Liver (tissue), 8 donors: ENCODE measurements at regions not wholly inside any gene's neighbourhood (a gene's known extent, or its start where the extent isn't known, plus 50 kb on each side); places are given as distances from the start of the nearest gene placed in this dataset.

Experiments
- DNase-seq: peaks from one replicate; pipeline ENCODE4 v3.0.0-alpha.2; 2017; ENCODE audit warnings: low spot score
- H3K27ac ChIP-seq, 2 donors: one replicate each; pipeline ENCODE4 v1.7.0; 2013; ENCODE audit warnings: inconsistent platforms in 2 of 2, low read length in 2 of 2, control low read depth in 1 of 2, low read depth in 1 of 2, mild to moderate bottlenecking in 1 of 2
- H3K27me3 ChIP-seq, 4 donors: one replicate each; pipeline versions ENCODE4 v1.6.1 to v1.7.0; 2013; ENCODE audit warnings: low read length in 3 of 4, inconsistent platforms in 1 of 4, mild to moderate bottlenecking in 1 of 4, moderate library complexity in 1 of 4; ENCODE audit not compliant: control insufficient read depth in 4 of 4, insufficient read depth in 4 of 4
- H3K36me3 ChIP-seq, 4 donors: one replicate each; pipeline versions ENCODE4 v1.6.1 to v1.7.0; 2013; ENCODE audit warnings: low read length in 3 of 4, mild to moderate bottlenecking in 3 of 4, low read depth in 1 of 4, moderate library complexity in 1 of 4; ENCODE audit not compliant: control insufficient read depth in 4 of 4, insufficient read depth in 3 of 4
- H3K4me1 ChIP-seq, 4 donors: one replicate each; pipeline versions ENCODE4 v1.6.1 to v1.7.0; 2013; ENCODE audit warnings: low read length in 3 of 4, mild to moderate bottlenecking in 3 of 4, moderate library complexity in 1 of 4; ENCODE audit not compliant: control insufficient read depth in 4 of 4, insufficient read depth in 4 of 4
- H3K4me3 ChIP-seq, 3 donors: one replicate each; pipeline versions ENCODE4 v1.6.1 to v1.7.0; 2013; ENCODE audit warnings: low read length in 3 of 3, control low read depth in 1 of 3, low read depth in 1 of 3, mild to moderate bottlenecking in 1 of 3
- H3K9ac ChIP-seq, 2 donors: one replicate each; pipeline ENCODE4 v1.7.0; 2013; ENCODE audit warnings: low read length in 2 of 2, mild to moderate bottlenecking in 2 of 2, moderate library complexity in 2 of 2, control low read depth in 1 of 2, low read depth in 1 of 2
- H3K9me3 ChIP-seq, 4 donors: one replicate each; pipeline versions ENCODE4 v1.6.1 to v1.7.0; 2013; ENCODE audit warnings: low read length in 3 of 4; ENCODE audit not compliant: control insufficient read depth in 4 of 4
- EGR1 ChIP-seq, 2 donors: IDR thresholded peaks; 2 replicates each; pipeline ENCODE4 v1.6.1; 2016 to 2018; ENCODE audit warnings: antibody characterized with exemption in 2 of 2, low read depth in 2 of 2
- FOXA1 ChIP-seq: IDR thresholded peaks from 2 replicates; pipeline ENCODE4 v1.6.1; 2016; ENCODE audit warnings: antibody characterized with exemption
- FOXA2 ChIP-seq: IDR thresholded peaks from 2 replicates; pipeline ENCODE4 v1.6.1; 2016; ENCODE audit warnings: antibody characterized with exemption
- GABPA ChIP-seq, 2 donors: IDR thresholded peaks in 1 of 2; conservative IDR thresholded peaks in 1 of 2; 2 replicates each; pipeline ENCODE4 v1.6.1; 2016; ENCODE audit warnings: antibody characterized with exemption in 2 of 2, mild to moderate bottlenecking in 1 of 2, moderate library complexity in 1 of 2
- HNF4A ChIP-seq, 2 donors: conservative IDR thresholded peaks; 2 replicates each; pipeline ENCODE4 v1.6.1; 2016; ENCODE audit warnings: antibody characterized with exemption in 2 of 2, mild to moderate bottlenecking in 2 of 2
- HNF4G ChIP-seq: IDR thresholded peaks from 2 replicates; pipeline ENCODE4 v1.6.1; 2016; ENCODE audit warnings: antibody characterized with exemption
- JUND ChIP-seq, 2 donors: IDR thresholded peaks; 2 replicates each; pipeline ENCODE4 v1.6.1; 2016; ENCODE audit warnings: antibody characterized with exemption in 2 of 2
- NR2F2 ChIP-seq: IDR thresholded peaks from 2 replicates; pipeline ENCODE4 v1.6.1; 2016; ENCODE audit warnings: antibody characterized with exemption
- RAD21 ChIP-seq, 2 donors: IDR thresholded peaks; 2 replicates each; pipeline ENCODE4 v1.6.1; 2016; ENCODE audit warnings: antibody characterized with exemption in 2 of 2, mild to moderate bottlenecking in 2 of 2
- RXRA ChIP-seq, 2 donors: IDR thresholded peaks; 2 replicates each; pipeline ENCODE4 v1.6.1; 2017 to 2018; ENCODE audit warnings: antibody characterized with exemption in 2 of 2, mild to moderate bottlenecking in 1 of 2
- SP1 ChIP-seq: IDR thresholded peaks from 2 replicates; pipeline ENCODE4 v1.6.1; 2018; ENCODE audit warnings: antibody characterized with exemption, mild to moderate bottlenecking
- TAF1 ChIP-seq: conservative IDR thresholded peaks from 2 replicates; pipeline ENCODE4 v1.6.1; 2016; ENCODE audit warnings: antibody characterized with exemption, mild to moderate bottlenecking
- YY1 ChIP-seq: IDR thresholded peaks from 2 replicates; pipeline ENCODE4 v1.6.1; 2016; ENCODE audit warnings: antibody characterized with exemption, mild to moderate bottlenecking
- WGBS: extraction: QIAGEN DNeasy Blood & Tissue Kit; methylation state at CpG from one replicate; pipeline ENCODE4 v1.1.7; 2013; 5-methylcytosine and 5-hydroxymethylcytosine counted together
- TF ChIP-seq, protein P1 (sequence below): IDR thresholded peaks from 2 replicates; pipeline ENCODE4 v1.6.1; 2016; ENCODE audit warnings: antibody characterized with exemption
- TF ChIP-seq, protein P2 (sequence below): IDR thresholded peaks from 2 replicates; pipeline ENCODE4 v1.6.1; 2016; ENCODE audit warnings: antibody characterized with exemption, mild to moderate bottlenecking
- TF ChIP-seq, protein P3 (sequence below): IDR thresholded peaks from 2 replicates; pipeline ENCODE4 v1.6.1; 2016; ENCODE audit warnings: antibody characterized with exemption
- TF ChIP-seq, protein P4 (sequence below): IDR thresholded peaks from 2 replicates; pipeline ENCODE4 v1.6.1; 2016; ENCODE audit warnings: antibody characterized with exemption
- TF ChIP-seq, protein P5 (sequence below): fragments of 150-350 bp; IDR thresholded peaks from 2 replicates; pipeline ENCODE4 v1.5.1; 2017; ENCODE audit warnings: improper control_type of control experiment, low read depth, low read length; ENCODE audit not compliant: missing input control
- donor health status: healthy.
- donor health status: healthy.
- donor health status: healthy.
- donor health status: healthy.
- donor health status: healthy.

DNA sequence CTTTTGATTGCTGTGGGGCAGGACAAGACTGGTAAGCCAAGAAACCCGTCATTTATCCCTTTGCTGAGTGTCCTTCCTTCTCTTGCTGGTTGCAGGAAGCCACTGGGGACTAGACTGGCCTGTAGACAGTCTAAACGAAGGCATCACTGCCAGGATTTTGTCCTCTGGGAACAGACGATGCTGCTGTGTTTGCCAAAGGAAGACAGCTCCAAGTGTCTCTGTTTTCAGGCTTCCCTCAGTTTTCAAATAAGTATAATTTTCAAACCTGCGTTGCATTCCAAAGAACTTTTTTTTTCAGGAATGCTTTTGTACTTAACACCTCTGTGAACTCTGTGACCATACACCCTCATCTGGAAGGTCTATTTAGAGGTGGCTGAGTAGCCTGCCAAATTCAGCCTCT lies 269.4 kb downstream of the HLX start:
- Histone ChIP-seq H3K9me3 (peaks cover 0 to 2% (median 0%) of the 10 kb centered on the region in 4 donors), H3K4me3 (no peak overlapping the region), H3K27ac (no peak overlapping the region), H3K4me1 (no peaks in the 10 kb centered on the region), H3K9ac (no peak overlapping the region), H3K27me3 (no peaks in the 10 kb centered on the region), H3K36me3 (no peaks in the 10 kb centered on the region)
- DNase-seq, result no peak
- WGBS, result 73% methylated on average over 4 of the region's 4 CpGs
- TF ChIP-seq SP1 (no peak), FOXA2 (no peak), NR2F2 (no peak), JUND (IDR thresholded peaks at IDR 0.05) (no peak), EGR1 (IDR thresholded peaks at IDR 0.05; ENCODE audit: low read depth in 2 of 2) (no peak), RAD21 (IDR thresholded peaks at IDR 0.05) (no peak), RXRA (IDR thresholded peaks at IDR 0.05) (no peak)
- TF ChIP-seq, protein P1, sequence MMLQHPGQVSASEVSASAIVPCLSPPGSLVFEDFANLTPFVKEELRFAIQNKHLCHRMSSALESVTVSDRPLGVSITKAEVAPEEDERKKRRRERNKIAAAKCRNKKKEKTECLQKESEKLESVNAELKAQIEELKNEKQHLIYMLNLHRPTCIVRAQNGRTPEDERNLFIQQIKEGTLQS, result no peak
- TF ChIP-seq, protein P2, sequence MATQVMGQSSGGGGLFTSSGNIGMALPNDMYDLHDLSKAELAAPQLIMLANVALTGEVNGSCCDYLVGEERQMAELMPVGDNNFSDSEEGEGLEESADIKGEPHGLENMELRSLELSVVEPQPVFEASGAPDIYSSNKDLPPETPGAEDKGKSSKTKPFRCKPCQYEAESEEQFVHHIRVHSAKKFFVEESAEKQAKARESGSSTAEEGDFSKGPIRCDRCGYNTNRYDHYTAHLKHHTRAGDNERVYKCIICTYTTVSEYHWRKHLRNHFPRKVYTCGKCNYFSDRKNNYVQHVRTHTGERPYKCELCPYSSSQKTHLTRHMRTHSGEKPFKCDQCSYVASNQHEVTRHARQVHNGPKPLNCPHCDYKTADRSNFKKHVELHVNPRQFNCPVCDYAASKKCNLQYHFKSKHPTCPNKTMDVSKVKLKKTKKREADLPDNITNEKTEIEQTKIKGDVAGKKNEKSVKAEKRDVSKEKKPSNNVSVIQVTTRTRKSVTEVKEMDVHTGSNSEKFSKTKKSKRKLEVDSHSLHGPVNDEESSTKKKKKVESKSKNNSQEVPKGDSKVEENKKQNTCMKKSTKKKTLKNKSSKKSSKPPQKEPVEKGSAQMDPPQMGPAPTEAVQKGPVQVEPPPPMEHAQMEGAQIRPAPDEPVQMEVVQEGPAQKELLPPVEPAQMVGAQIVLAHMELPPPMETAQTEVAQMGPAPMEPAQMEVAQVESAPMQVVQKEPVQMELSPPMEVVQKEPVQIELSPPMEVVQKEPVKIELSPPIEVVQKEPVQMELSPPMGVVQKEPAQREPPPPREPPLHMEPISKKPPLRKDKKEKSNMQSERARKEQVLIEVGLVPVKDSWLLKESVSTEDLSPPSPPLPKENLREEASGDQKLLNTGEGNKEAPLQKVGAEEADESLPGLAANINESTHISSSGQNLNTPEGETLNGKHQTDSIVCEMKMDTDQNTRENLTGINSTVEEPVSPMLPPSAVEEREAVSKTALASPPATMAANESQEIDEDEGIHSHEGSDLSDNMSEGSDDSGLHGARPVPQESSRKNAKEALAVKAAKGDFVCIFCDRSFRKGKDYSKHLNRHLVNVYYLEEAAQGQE, result no peak

DNA sequence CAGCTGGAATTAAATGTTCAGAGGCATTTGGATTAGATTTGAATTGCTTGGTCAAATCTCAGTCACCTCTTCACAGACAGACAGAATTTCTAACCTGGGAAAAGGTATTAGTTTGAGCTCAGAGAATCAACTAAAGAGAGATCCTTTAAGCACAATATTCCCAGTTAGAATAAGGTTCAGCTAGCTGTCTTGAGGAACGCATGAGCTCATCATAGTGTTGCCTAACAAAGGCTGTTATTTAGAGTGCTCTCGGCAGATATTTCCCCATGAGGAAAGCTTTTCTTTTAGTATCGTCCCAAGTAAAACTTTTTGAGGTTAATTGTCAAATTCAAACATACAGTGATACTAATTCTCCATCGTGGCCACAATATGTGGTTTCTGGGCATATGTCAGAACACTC lies 269.9 kb downstream of the HLX start:
- no peak for TF ChIP-seq HNF4G
- no peak for TF ChIP-seq GABPA (IDR thresholded peaks at IDR 0.05 in 1 of 2, conservative IDR thresholded peaks at IDR 0.05 in 1 of 2)
- no peak for TF ChIP-seq TAF1
- no peak for TF ChIP-seq EGR1 (IDR thresholded peaks at IDR 0.05; ENCODE audit: low read depth in 2 of 2)
- TF ChIP-seq, protein P2, result no peak
- TF ChIP-seq, protein P3, sequence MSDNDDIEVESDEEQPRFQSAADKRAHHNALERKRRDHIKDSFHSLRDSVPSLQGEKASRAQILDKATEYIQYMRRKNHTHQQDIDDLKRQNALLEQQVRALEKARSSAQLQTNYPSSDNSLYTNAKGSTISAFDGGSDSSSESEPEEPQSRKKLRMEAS, result no peak
- TF ChIP-seq YY1, result no peak
- TF ChIP-seq HNF4A (conservative IDR thresholded peaks at IDR 0.05), result no peak
- TF ChIP-seq, protein P4, sequence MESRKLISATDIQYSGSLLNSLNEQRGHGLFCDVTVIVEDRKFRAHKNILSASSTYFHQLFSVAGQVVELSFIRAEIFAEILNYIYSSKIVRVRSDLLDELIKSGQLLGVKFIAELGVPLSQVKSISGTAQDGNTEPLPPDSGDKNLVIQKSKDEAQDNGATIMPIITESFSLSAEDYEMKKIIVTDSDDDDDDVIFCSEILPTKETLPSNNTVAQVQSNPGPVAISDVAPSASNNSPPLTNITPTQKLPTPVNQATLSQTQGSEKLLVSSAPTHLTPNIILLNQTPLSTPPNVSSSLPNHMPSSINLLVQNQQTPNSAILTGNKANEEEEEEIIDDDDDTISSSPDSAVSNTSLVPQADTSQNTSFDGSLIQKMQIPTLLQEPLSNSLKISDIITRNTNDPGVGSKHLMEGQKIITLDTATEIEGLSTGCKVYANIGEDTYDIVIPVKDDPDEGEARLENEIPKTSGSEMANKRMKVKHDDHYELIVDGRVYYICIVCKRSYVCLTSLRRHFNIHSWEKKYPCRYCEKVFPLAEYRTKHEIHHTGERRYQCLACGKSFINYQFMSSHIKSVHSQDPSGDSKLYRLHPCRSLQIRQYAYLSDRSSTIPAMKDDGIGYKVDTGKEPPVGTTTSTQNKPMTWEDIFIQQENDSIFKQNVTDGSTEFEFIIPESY, result no peak
- TF ChIP-seq SP1, result no peak
- no peak for TF ChIP-seq FOXA1
- TF ChIP-seq, protein P5, sequence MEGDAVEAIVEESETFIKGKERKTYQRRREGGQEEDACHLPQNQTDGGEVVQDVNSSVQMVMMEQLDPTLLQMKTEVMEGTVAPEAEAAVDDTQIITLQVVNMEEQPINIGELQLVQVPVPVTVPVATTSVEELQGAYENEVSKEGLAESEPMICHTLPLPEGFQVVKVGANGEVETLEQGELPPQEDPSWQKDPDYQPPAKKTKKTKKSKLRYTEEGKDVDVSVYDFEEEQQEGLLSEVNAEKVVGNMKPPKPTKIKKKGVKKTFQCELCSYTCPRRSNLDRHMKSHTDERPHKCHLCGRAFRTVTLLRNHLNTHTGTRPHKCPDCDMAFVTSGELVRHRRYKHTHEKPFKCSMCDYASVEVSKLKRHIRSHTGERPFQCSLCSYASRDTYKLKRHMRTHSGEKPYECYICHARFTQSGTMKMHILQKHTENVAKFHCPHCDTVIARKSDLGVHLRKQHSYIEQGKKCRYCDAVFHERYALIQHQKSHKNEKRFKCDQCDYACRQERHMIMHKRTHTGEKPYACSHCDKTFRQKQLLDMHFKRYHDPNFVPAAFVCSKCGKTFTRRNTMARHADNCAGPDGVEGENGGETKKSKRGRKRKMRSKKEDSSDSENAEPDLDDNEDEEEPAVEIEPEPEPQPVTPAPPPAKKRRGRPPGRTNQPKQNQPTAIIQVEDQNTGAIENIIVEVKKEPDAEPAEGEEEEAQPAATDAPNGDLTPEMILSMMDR, result no peak
- TF ChIP-seq, protein P1, result no peak
- TF ChIP-seq RXRA (IDR thresholded peaks at IDR 0.05), result no peak
- TF ChIP-seq RAD21 (IDR thresholded peaks at IDR 0.05), result no peak
- no peak for TF ChIP-seq JUND (IDR thresholded peaks at IDR 0.05)
- TF ChIP-seq FOXA2, result no peak
- no peak for TF ChIP-seq NR2F2
- WGBS, result 73% methylated on average over 4 of the region's 4 CpGs
- Histone ChIP-seq H3K36me3 (no peaks in the 10 kb centered on the region), H3K9me3 (peaks cover 0 to 2% (median 0%) of the 10 kb centered on the region in 4 donors), H3K27me3 (no peaks in the 10 kb centered on the region), H3K9ac (no peak overlapping the region), H3K4me1 (no peaks in the 10 kb centered on the region), H3K27ac (no peak overlapping the region), H3K4me3 (no peak overlapping the region)
- DNase-seq, result no peak
